Adipocyte (in vitro differentiated cells): ENCODE measurements at regions not wholly inside any gene's neighbourhood (a gene's known extent, or its start where the extent isn't known, plus 50 kb on each side); places are given as distances from the start of the nearest gene placed in this dataset.
"Not testable (repeated sequence)": the region's sequence is repeated elsewhere in the genome, so short reads cannot be mapped to it uniquely, and the experiment has no call there.

ENCODE experiments used
- DNase-seq: peaks from one replicate; pipeline ENCODE4 v3.0.0-alpha.2; 2015; ENCODE audit warnings: low read depth
- H3K27me3 ChIP-seq: replicated peaks from 2 replicates; pipeline ENCODE4 v1.7.0; 2013; ENCODE audit warnings: mild to moderate bottlenecking, low read length, moderate library complexity; ENCODE audit not compliant: control insufficient read depth, insufficient read depth
- H3K36me3 ChIP-seq: 2 replicates; pipeline ENCODE4 v1.7.0; 2013; ENCODE audit warnings: low read length, mild to moderate bottlenecking, moderate library complexity; ENCODE audit not compliant: control insufficient read depth, insufficient read depth, severe bottlenecking
- H3K4me1 ChIP-seq: 2 replicates; pipeline ENCODE4 v1.7.0; 2013; ENCODE audit warnings: mild to moderate bottlenecking, low read length, moderate library complexity; ENCODE audit not compliant: control insufficient read depth, insufficient read depth
- H3K4me3 ChIP-seq: 2 replicates; pipeline ENCODE4 v1.7.0; 2013; ENCODE audit warnings: mild to moderate bottlenecking, low read length, moderate library complexity
- H3K9ac ChIP-seq: 2 replicates; pipeline ENCODE4 v1.7.0; 2013; ENCODE audit warnings: mild to moderate bottlenecking, low read length, moderate library complexity
- H3K9me3 ChIP-seq: 2 replicates; pipeline ENCODE4 v1.7.0; 2013; ENCODE audit warnings: mild to moderate bottlenecking, low read length, moderate library complexity; ENCODE audit not compliant: control insufficient read depth

- not testable (repeated sequence) for H3K4me3 ChIP-seq, DNase-seq, H3K4me1 ChIP-seq, H3K9ac ChIP-seq, H3K36me3 ChIP-seq, H3K27me3 ChIP-seq
- H3K9me3 ChIP-seq: peaks cover 14% of the 10 kb centered on the region
These were observed 761.6 kb upstream of the NCAM2 start for GRCh38 chr21:20236649-20237048.

GRCh38 chr21:20249401-20249800 is 748.8 kb upstream of the NCAM2 start:
- no peak overlapping the region for H3K9ac ChIP-seq
- no peaks in the 10 kb centered on the region for H3K36me3 ChIP-seq
- no peaks in the 10 kb centered on the region for H3K4me1 ChIP-seq
- DNase-seq: no peak
- no peaks in the 10 kb centered on the region for H3K27me3 ChIP-seq
- H3K4me3 ChIP-seq: no peak overlapping the region
- H3K9me3 ChIP-seq: peaks cover 3% of the 10 kb centered on the region

GRCh38 chr21:20250337-20250736 is 747.9 kb upstream of the NCAM2 start:
- H3K36me3 ChIP-seq: no peaks in the 10 kb centered on the region
- no peaks in the 10 kb centered on the region for H3K27me3 ChIP-seq
- H3K9me3 ChIP-seq: peaks cover 3% of the 10 kb centered on the region
- no peaks in the 10 kb centered on the region for H3K4me1 ChIP-seq
- H3K9ac ChIP-seq: no peak overlapping the region
- DNase-seq: no peak
- no peak overlapping the region for H3K4me3 ChIP-seq

GRCh38 chr21:20253261-20253660 is 744.9 kb upstream of the NCAM2 start:
- Histone ChIP-seq H3K4me1 (no peaks in the 10 kb centered on the region), H3K9ac (no peak overlapping the region), H3K36me3 (no peaks in the 10 kb centered on the region), H3K4me3 (no peak overlapping the region), H3K9me3 (peaks cover 2% of the 10 kb centered on the region), H3K27me3 (no peaks in the 10 kb centered on the region)
- DNase-seq: no peak

GRCh38 chr21:20254964-20255363 is 743.2 kb upstream of the NCAM2 start:
- Histone ChIP-seq H3K4me1 (no peaks in the 10 kb centered on the region), H3K9ac (no peak overlapping the region), H3K4me3 (no peak overlapping the region), H3K36me3 (no peaks in the 10 kb centered on the region), H3K9me3 (no peaks in the 10 kb centered on the region), H3K27me3 (no peaks in the 10 kb centered on the region)
- no peak for DNase-seq

- Histone ChIP-seq H3K27me3 (no peaks in the 10 kb centered on the region), H3K36me3 (no peaks in the 10 kb centered on the region), H3K4me1 (no peaks in the 10 kb centered on the region), H3K9me3 (no peaks in the 10 kb centered on the region), H3K4me3 (no peak overlapping the region), H3K9ac (no peak overlapping the region)
- DNase-seq: no peak
These were observed 741.0 kb upstream of the NCAM2 start for GRCh38 chr21:20257052-20257740.

- Histone ChIP-seq H3K4me3 (no peak overlapping the region), H3K27me3 (no peaks in the 10 kb centered on the region), H3K9ac (no peak overlapping the region), H3K36me3 (no peaks in the 10 kb centered on the region), H3K4me1 (no peaks in the 10 kb centered on the region), H3K9me3 (no peaks in the 10 kb centered on the region)
- DNase-seq: no peak
These were observed 739.7 kb upstream of the NCAM2 start for GRCh38 chr21:20258542-20258941.

GRCh38 chr21:20259031-20259867 is 739.0 kb upstream of the NCAM2 start:
- DNase-seq: no peak
- H3K4me3 ChIP-seq: no peak overlapping the region

GRCh38 chr21:20260124-20260523 is 738.1 kb upstream of the NCAM2 start:
- Histone ChIP-seq H3K4me1 (no peaks in the 10 kb centered on the region), H3K27me3 (no peaks in the 10 kb centered on the region), H3K4me3 (no peak overlapping the region), H3K9me3 (no peaks in the 10 kb centered on the region), H3K9ac (no peak overlapping the region), H3K36me3 (no peaks in the 10 kb centered on the region)
- DNase-seq: no peak

More at GRCh38 chr21:20259031-20259867, 739.0 kb upstream of the NCAM2 start:
- H3K9me3 ChIP-seq: no peaks in the 10 kb centered on the region
- H3K9ac ChIP-seq: no peak overlapping the region
- H3K36me3 ChIP-seq: no peaks in the 10 kb centered on the region
- H3K4me1 ChIP-seq: no peaks in the 10 kb centered on the region
- H3K27me3 ChIP-seq: no peaks in the 10 kb centered on the region

GRCh38 chr21:20261364-20261763 is 736.8 kb upstream of the NCAM2 start:
- no peak overlapping the region for H3K9ac ChIP-seq
- H3K27me3 ChIP-seq: no peaks in the 10 kb centered on the region
- no peaks in the 10 kb centered on the region for H3K36me3 ChIP-seq
- no peak for DNase-seq
- peaks cover 1% of the 10 kb centered on the region for H3K9me3 ChIP-seq
- H3K4me1 ChIP-seq: no peaks in the 10 kb centered on the region
- H3K4me3 ChIP-seq: no peak overlapping the region

GRCh38 chr21:20265707-20266440 is 732.3 kb upstream of the NCAM2 start:
- H3K9ac ChIP-seq: no peak overlapping the region
- no peak for DNase-seq
- H3K4me3 ChIP-seq: no peak overlapping the region
- H3K9me3 ChIP-seq: peaks cover 3% of the 10 kb centered on the region
- no peaks in the 10 kb centered on the region for H3K36me3 ChIP-seq
- H3K27me3 ChIP-seq: no peaks in the 10 kb centered on the region
- H3K4me1 ChIP-seq: no peaks in the 10 kb centered on the region
